GM12878 (cell line): ENCODE measurements at regions not wholly inside any gene's neighbourhood (a gene's known extent, or its start where the extent isn't known, plus 50 kb on each side); places are given as distances from the start of the nearest gene placed in this dataset. TPM values are rescaled to one million over a fixed set of nuclear protein-coding genes. Genes with fewer than 3 reads are reported as not detected.

Experiments used
- small RNA-seq: library from RNA; depleted of rRNA; stranded (forward); fragments of <200 nt; gene quantifications from one replicate; pipeline ENCODE3, GENCODE V24; 2014

Small RNA genes lying in the stretch of these regions (small RNA-seq; reads per million reads assigned to genes)
- gene RN7SKP61 (not detected), gene RN7SL647P (not detected), gene RNU6-217P (not detected)
